PC-9 (cell line): ENCODE measurements at regions not wholly inside any gene's neighbourhood (a gene's known extent, or its start where the extent isn't known, plus 50 kb on each side); places are given as distances from the start of the nearest gene placed in this dataset.

Experiments used
- BruUV-seq: library from RNA; stranded (reverse); fragments of 400-500 nt; replicated peaks from 2 replicates; lab custom pipeline; 2021; lab: Mats Ljungman, UMichigan
- CTCF ChIA-PET: fragments of 300-600 bp; sonication (Branson Sonifier 250); formaldehyde crosslinking; loops from one replicate; lab custom pipeline; 2022; ENCODE audit warnings: antibody characterized with exemption; lab: Charles Lee
- POLR2A ChIA-PET: fragments of 300-600 bp; sonication (Branson Sonifier 250); formaldehyde crosslinking; loops from one replicate; lab custom pipeline; 2022; ENCODE audit warnings: antibody characterized with exemption; ENCODE audit not compliant: unreplicated experiment; lab: Charles Lee
- DNase-seq, 2 experiments: peaks; one replicate each; pipeline versions ENCODE4 v3.0.0 to v3.0.0-alpha.2; 2015 to 2022; ENCODE audit warnings: mixed read lengths in 1 of 2
- H2AFZ ChIP-seq: fragments of 200-600 bp; sonication (generic); 2 replicates; pipeline ENCODE4 v1.8.1; 2017; ENCODE audit warnings: antibody characterized with exemption
- H3F3A ChIP-seq: fragments of 200-600 bp; sonication (generic); 2 replicates; pipeline ENCODE4 v1.8.1; 2017; ENCODE audit warnings: antibody characterized with exemption, mild to moderate bottlenecking, low read depth; ENCODE audit not compliant: insufficient read depth
- H3K27ac ChIP-seq: fragments of 200-600 bp; sonication (generic); 2 replicates; pipeline ENCODE4 v1.6.1; 2016; ENCODE audit warnings: mixed run types
- H3K27me3 ChIP-seq: fragments of 200-600 bp; sonication (generic); 2 replicates; pipeline ENCODE4 v1.6.1; 2016; ENCODE audit warnings: low read depth, mixed run types; ENCODE audit not compliant: insufficient read depth
- H3K36me3 ChIP-seq: fragments of 200-600 bp; sonication (generic); 2 replicates; pipeline ENCODE4 v1.6.1; 2016; ENCODE audit warnings: low read depth, mixed run types
- H3K4me1 ChIP-seq: fragments of 200-600 bp; sonication (generic); replicated peaks from 2 replicates; pipeline ENCODE4 v1.6.1; 2016; ENCODE audit warnings: mixed run types; ENCODE audit not compliant: insufficient read depth
- H3K4me2 ChIP-seq: fragments of 200-600 bp; sonication (generic); 2 replicates; pipeline ENCODE4 v1.6.1; 2017; ENCODE audit warnings: mixed run types
- H3K4me3 ChIP-seq: fragments of 200-600 bp; sonication (generic); 2 replicates; pipeline ENCODE4 v1.6.1; 2016; ENCODE audit warnings: mixed run types
- H3K79me2 ChIP-seq: fragments of 200-600 bp; sonication (generic); 2 replicates; pipeline ENCODE4 v1.6.1; 2017; ENCODE audit warnings: low read depth, mixed run types
- H3K9me2 ChIP-seq: fragments of 200-600 bp; sonication (generic); 2 replicates; pipeline ENCODE4 v1.8.1; 2017; ENCODE audit warnings: mild to moderate bottlenecking; ENCODE audit not compliant: insufficient read depth
- H3K9me3 ChIP-seq: fragments of 200-600 bp; sonication (generic); 2 replicates; pipeline ENCODE4 v1.8.1; 2016; ENCODE audit warnings: low read depth; ENCODE audit not compliant: insufficient read depth
- H4K20me1 ChIP-seq: fragments of 200-600 bp; sonication (generic); 2 replicates; pipeline ENCODE4 v1.8.1; 2017; ENCODE audit not compliant: insufficient read depth
- EZH2 ChIP-seq: fragments of 200-600 bp; sonication (generic); IDR thresholded peaks from 2 replicates; pipeline ENCODE4 v1.8.0; 2017; ENCODE audit warnings: antibody characterized with exemption, low read depth
- intact Hi-C: fragments of 100-400 bp; cut with micrococcal nuclease; formaldehyde crosslinking; loops from one replicate; pipeline ENCODE4 v1.10.0; 2022; ENCODE audit not compliant: unreplicated experiment
- TF ChIP-seq, protein P1 (sequence below): fragments of 200-600 bp; sonication (generic); conservative IDR thresholded peaks from 2 replicates; pipeline ENCODE4 v1.6.1; 2017; ENCODE audit warnings: mixed run types, antibody characterized with exemption, mild to moderate bottlenecking, moderate library complexity

DNA sequence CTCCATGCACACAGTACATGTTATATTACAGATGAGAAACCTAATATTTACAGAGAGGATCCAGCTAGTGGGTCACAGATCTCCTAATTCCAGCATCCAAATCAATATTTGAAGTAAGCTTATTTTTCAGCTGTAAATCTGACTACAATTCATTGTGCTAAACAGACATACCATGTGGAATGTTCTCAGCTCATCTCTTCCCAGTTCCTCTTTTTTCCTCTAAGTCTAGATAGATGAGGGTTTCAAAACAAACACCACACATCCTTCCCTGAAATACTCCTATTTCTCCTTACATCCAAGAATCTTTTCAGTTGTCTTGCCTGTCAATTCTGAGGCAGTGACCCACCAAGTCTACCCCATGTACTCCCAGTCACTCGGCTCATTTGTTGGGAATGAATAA is 200.7 kb upstream of the PIK3C3 start:
- no peak overlapping the region for H3K27ac ChIP-seq
- no peaks in the 10 kb centered on the region for H3K36me3 ChIP-seq
- H3K27me3 ChIP-seq, result no peaks in the 10 kb centered on the region
- H3F3A ChIP-seq, result no peaks in the 10 kb centered on the region
- H3K4me1 ChIP-seq, result no peaks in the 10 kb centered on the region
- no peaks in the 10 kb centered on the region for H3K9me3 ChIP-seq
- ChIA-PET POLR2A (no interaction called here), CTCF (no interaction called here)
- H3K79me2 ChIP-seq, result no peaks in the 10 kb centered on the region
- intact Hi-C loops, result no loop called here
- H3K4me3 ChIP-seq, result no peak overlapping the region
- no peak for TF ChIP-seq EZH2
- TF ChIP-seq, protein P1, sequence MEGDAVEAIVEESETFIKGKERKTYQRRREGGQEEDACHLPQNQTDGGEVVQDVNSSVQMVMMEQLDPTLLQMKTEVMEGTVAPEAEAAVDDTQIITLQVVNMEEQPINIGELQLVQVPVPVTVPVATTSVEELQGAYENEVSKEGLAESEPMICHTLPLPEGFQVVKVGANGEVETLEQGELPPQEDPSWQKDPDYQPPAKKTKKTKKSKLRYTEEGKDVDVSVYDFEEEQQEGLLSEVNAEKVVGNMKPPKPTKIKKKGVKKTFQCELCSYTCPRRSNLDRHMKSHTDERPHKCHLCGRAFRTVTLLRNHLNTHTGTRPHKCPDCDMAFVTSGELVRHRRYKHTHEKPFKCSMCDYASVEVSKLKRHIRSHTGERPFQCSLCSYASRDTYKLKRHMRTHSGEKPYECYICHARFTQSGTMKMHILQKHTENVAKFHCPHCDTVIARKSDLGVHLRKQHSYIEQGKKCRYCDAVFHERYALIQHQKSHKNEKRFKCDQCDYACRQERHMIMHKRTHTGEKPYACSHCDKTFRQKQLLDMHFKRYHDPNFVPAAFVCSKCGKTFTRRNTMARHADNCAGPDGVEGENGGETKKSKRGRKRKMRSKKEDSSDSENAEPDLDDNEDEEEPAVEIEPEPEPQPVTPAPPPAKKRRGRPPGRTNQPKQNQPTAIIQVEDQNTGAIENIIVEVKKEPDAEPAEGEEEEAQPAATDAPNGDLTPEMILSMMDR, result no peak
- no TSS peak for BruUV-seq
- DNase-seq, result no peak
- H4K20me1 ChIP-seq, result no peaks in the 10 kb centered on the region
- H3K4me2 ChIP-seq, result no peak overlapping the region
- no peaks in the 10 kb centered on the region for H3K9me2 ChIP-seq
- H2AFZ ChIP-seq, result no peak overlapping the region

DNA sequence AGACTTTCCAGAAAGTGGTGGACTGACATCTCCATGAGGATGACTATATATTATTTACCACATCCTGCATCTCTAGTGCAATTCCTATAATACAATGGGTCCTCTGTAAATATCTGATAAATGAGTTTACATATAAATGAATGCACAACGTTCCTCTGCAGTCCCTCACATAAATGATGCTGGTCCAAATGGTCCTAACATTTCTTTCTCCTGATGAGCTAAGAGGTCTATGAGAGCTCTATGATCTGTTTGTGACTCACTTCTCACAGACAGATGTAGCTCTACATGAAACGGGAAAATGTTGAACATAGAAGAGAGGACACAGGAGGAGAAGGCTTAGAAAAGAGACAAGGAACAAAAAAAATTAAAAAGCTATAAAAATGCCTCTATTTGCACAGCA is 201.2 kb upstream of the PIK3C3 start:
- no peaks in the 10 kb centered on the region for H3F3A ChIP-seq
- H3K79me2 ChIP-seq, result no peaks in the 10 kb centered on the region
- ChIA-PET CTCF (no interaction called here), POLR2A (no interaction called here)
- H2AFZ ChIP-seq, result no peak overlapping the region
- H3K4me2 ChIP-seq, result no peak overlapping the region
- no peak for DNase-seq
- H3K27me3 ChIP-seq, result no peaks in the 10 kb centered on the region
- H3K4me3 ChIP-seq, result no peak overlapping the region
- H3K27ac ChIP-seq, result no peak overlapping the region
- no peaks in the 10 kb centered on the region for H3K36me3 ChIP-seq
- no peak for TF ChIP-seq EZH2
- TF ChIP-seq, protein P1, result no peak
- H3K9me2 ChIP-seq, result no peaks in the 10 kb centered on the region
- no peaks in the 10 kb centered on the region for H4K20me1 ChIP-seq
- no peaks in the 10 kb centered on the region for H3K9me3 ChIP-seq
- intact Hi-C loops, result no loop called here
- no peaks in the 10 kb centered on the region for H3K4me1 ChIP-seq
- BruUV-seq, result no TSS peak

DNA sequence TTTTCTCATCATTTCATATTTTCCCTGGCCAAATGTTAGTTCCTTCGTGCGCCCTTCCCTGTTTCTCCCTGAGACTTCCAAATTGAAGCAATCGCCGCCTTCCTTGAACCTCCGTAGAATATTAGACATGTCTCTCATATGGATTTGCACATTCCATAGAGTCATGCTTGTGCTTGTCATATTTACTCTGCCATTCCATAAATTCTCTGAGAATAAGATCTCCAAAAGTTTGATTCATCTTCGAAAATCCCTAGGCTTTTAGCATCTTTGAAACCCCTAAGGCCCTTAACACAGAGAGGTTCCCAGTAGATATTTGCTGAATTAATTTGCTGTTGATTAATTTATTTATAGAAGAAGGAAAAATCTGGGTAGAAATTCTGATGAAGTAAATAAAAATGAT is 202.2 kb upstream of the PIK3C3 start:
- Histone ChIP-seq H3K4me2 (no peak overlapping the region), H3K27me3 (no peaks in the 10 kb centered on the region), H3K4me3 (no peak overlapping the region), H3K9me2 (no peaks in the 10 kb centered on the region), H3K27ac (no peak overlapping the region), H3K79me2 (no peaks in the 10 kb centered on the region), H3K9me3 (no peaks in the 10 kb centered on the region), H4K20me1 (no peaks in the 10 kb centered on the region), H3F3A (no peaks in the 10 kb centered on the region), H3K36me3 (no peaks in the 10 kb centered on the region), H3K4me1 (no peaks in the 10 kb centered on the region), H2AFZ (no peak overlapping the region)
- DNase-seq, result no peak
- no peak for TF ChIP-seq EZH2
- TF ChIP-seq, protein P1, result no peak
- BruUV-seq, result no TSS peak
- ChIA-PET POLR2A (no interaction called here), CTCF (no interaction called here)
- intact Hi-C loops, result no loop called here
